ENCODE measurements at regions not wholly inside any gene's neighbourhood (a gene's known extent, or its start where the extent isn't known, plus 50 kb on each side); places are given as distances from the start of the nearest gene placed in this dataset.

- Histone ChIP-seq H3K18ac (ENCODE audit: insufficient read length, low read depth, low read length) (no peak overlapping the region), H3K4ac (ENCODE audit: low read depth, low read length) (no peak overlapping the region), H3K23ac (ENCODE audit: insufficient read length, low read depth, low read length) (no peak overlapping the region), H2AFZ (ENCODE audit: low read length) (no peak overlapping the region), H3K27ac (ENCODE audit: insufficient read length, low read depth, low read length) (no peak overlapping the region), H3K9me3 (ENCODE audit: control insufficient read depth, low read depth, low read length) (no peaks in the 10 kb centered on the region), H4K91ac (ENCODE audit: insufficient read length, low read depth, low read length) (no peak overlapping the region), H4K8ac (replicated peaks; ENCODE audit: insufficient read length, low read depth, low read length) (no peak overlapping the region), H3K79me1 (ENCODE audit: insufficient read depth, low read depth, low read length, poor library complexity, severe bottlenecking) (no peaks in the 10 kb centered on the region), H3K4me1 (ENCODE audit: insufficient read depth, low read length) (no peaks in the 10 kb centered on the region), H2AK5ac (ENCODE audit: insufficient read length, low read length) (no peak overlapping the region), H3K56ac (ENCODE audit: insufficient read length, low read depth, low read length) (no peak overlapping the region), H2BK15ac (ENCODE audit: low read depth, low read length) (no peak overlapping the region), H3T11ph (ENCODE audit: low read length) (no peak overlapping the region), H3K14ac (ENCODE audit: insufficient read depth, low read length) (no peak overlapping the region; the same call in 1 of the 2 replicates), H3K9ac (ENCODE audit: extremely low read depth, insufficient read length, low read length) (no peak overlapping the region), H3K79me2 (ENCODE audit: insufficient read depth, low read length) (no peaks in the 10 kb centered on the region), H2BK120ac (ENCODE audit: low read depth, low read length, poor library complexity, severe bottlenecking) (no peak overlapping the region), H3K23me2 (ENCODE audit: insufficient read length, low read depth, low read length, poor library complexity, severe bottlenecking) (no peaks in the 10 kb centered on the region), H4K5ac (ENCODE audit: insufficient read length, low read depth, low read length) (no peak overlapping the region), H2BK12ac (ENCODE audit: insufficient read length, low read depth, low read length) (no peak overlapping the region), H2BK5ac (ENCODE audit: insufficient read length, low read length) (no peak overlapping the region), H3K4me2 (ENCODE audit: insufficient read depth, insufficient read length, low read length) (no peak overlapping the region), H2BK20ac (ENCODE audit: low read depth, low read length, poor library complexity, severe bottlenecking) (no peak overlapping the region), H4K20me1 (ENCODE audit: control insufficient read depth, insufficient read depth, insufficient read length) (no peaks in the 10 kb centered on the region), H3K27me3 (ENCODE audit: insufficient read depth, low read length) (no peaks in the 10 kb centered on the region)
- no peak for TF ChIP-seq CTCF (conservative IDR thresholded peaks at IDR 0.05)
- Mint-ChIP-seq H3K27ac (no peak overlapping the region), H3K27me3 (ENCODE audit: low read depth) (no peaks in the 10 kb centered on the region; the same call in 1 of the 2 replicates), H3K9me3 (no peaks in the 10 kb centered on the region), H3K4me1 (peaks cover 17 to 25% of the 10 kb centered on the region in 2 experiments), H3K4me3 (no peak overlapping the region), H3K36me3 (ENCODE audit: insufficient read depth in 1 of 3, low read depth in 3 of 3) (no peaks in the 10 kb centered on the region)
- DNase-seq = no peak
- WGBS (ENCODE audit: extremely low coverage, insufficient read length, low lambda C conversion rate) = no CpG with 5 or more reads among the region's 2 CpGs
Measured at GRCh38 chr5:115428676-115429075, 115.9 kb downstream of the FEM1C start.
